ENCODE measurements at regions not wholly inside any gene's neighbourhood (a gene's known extent, or its start where the extent isn't known, plus 50 kb on each side); places are given as distances from the start of the nearest gene placed in this dataset.

GRCh38 chrX:45630078-45630477, 429.4 kb upstream of the DIPK2B start:
- 81% methylated on average over 1 of the region's 1 CpG for WGBS (ENCODE audit: insufficient coverage, low coverage, low lambda C conversion rate, missing lambda C conversion rate)
- Histone ChIP-seq H3K4me1 (no peaks in the 10 kb centered on the region), H3K27me3 (no peaks in the 10 kb centered on the region), H3K9me3 (peaks cover 0 to 6% (median 0%) of the 10 kb centered on the region in 4 donors), H3K4me3 (no peak overlapping the region), H3K36me3 (no peaks in the 10 kb centered on the region), H3K27ac (no peak overlapping the region)
- no peak for DNase-seq
- intact Hi-C loops (cut with DNase I) = no loop called here
- ATAC-seq = no peak
- TF ChIP-seq CTCF (IDR thresholded peaks at IDR 0.05) (no peak), POLR2A (IDR thresholded peaks at IDR 0.05) (no peak)

GRCh38 chrX:45628041-45628440, 427.4 kb upstream of the DIPK2B start:
- no peak overlapping the region for H3K27ac ChIP-seq
- TF ChIP-seq CTCF (IDR thresholded peaks at IDR 0.05) (no peak), POLR2A (IDR thresholded peaks at IDR 0.05) (no peak)
- peaks cover 0 to 6% (median 0%) of the 10 kb centered on the region in 4 donors for H3K9me3 ChIP-seq
- DNase-seq (no peak), ATAC-seq (no peak)
- no peaks in the 10 kb centered on the region for H3K4me1 ChIP-seq
- intact Hi-C loops (cut with DNase I) = no loop called here
- no peaks in the 10 kb centered on the region for H3K27me3 ChIP-seq
- no peak overlapping the region for H3K4me3 ChIP-seq
- no peaks in the 10 kb centered on the region for H3K36me3 ChIP-seq
- 25% methylated on average over 1 of the region's 1 CpG for WGBS (ENCODE audit: insufficient coverage, low coverage, low lambda C conversion rate, missing lambda C conversion rate)

GRCh38 chrX:45623266-45623665, 422.6 kb upstream of the DIPK2B start:
- TF ChIP-seq CTCF (IDR thresholded peaks at IDR 0.05) = no peak
- TF ChIP-seq POLR2A (IDR thresholded peaks at IDR 0.05) = no peak
- H3K9me3 ChIP-seq = no peaks in the 10 kb centered on the region
- DNase-seq = no peak
- peak in 1 of 4 donors; percentile 16 for ATAC-seq
- peaks cover 0 to 9% of the 10 kb centered on the region in 2 donors for H3K27me3 ChIP-seq
- H3K36me3 ChIP-seq = no peaks in the 10 kb centered on the region
- H3K4me3 ChIP-seq = no peak overlapping the region
- no peaks in the 10 kb centered on the region for H3K4me1 ChIP-seq
- H3K27ac ChIP-seq = no peak overlapping the region
- intact Hi-C loops (cut with DNase I) = no loop called here

GRCh38 chrX:45622538-45622937, 421.9 kb upstream of the DIPK2B start:
- Histone ChIP-seq H3K27ac (no peak overlapping the region), H3K9me3 (no peaks in the 10 kb centered on the region), H3K4me3 (no peak overlapping the region), H3K4me1 (no peaks in the 10 kb centered on the region), H3K27me3 (peaks cover 0 to 9% of the 10 kb centered on the region in 2 donors), H3K36me3 (no peaks in the 10 kb centered on the region)
- DNase-seq (no peak), ATAC-seq (no peak)
- intact Hi-C loops (cut with DNase I) = no loop called here
- TF ChIP-seq POLR2A (IDR thresholded peaks at IDR 0.05) (no peak), CTCF (IDR thresholded peaks at IDR 0.05) (no peak)

- Histone ChIP-seq H3K9me3 (no peaks in the 10 kb centered on the region), H3K27ac (no peak overlapping the region), H3K4me1 (no peaks in the 10 kb centered on the region), H3K36me3 (no peaks in the 10 kb centered on the region), H3K4me3 (no peak overlapping the region), H3K27me3 (peaks cover 0 to 9% of the 10 kb centered on the region in 2 donors)
- WGBS (ENCODE audit: insufficient coverage, low coverage, low lambda C conversion rate, missing lambda C conversion rate) = 48% methylated on average over 3 of the region's 3 CpGs
- intact Hi-C loops (cut with DNase I) = no loop called here
- ATAC-seq (no peak), DNase-seq (no peak)
- TF ChIP-seq POLR2A (IDR thresholded peaks at IDR 0.05) (no peak), CTCF (IDR thresholded peaks at IDR 0.05) (no peak)
Observed at GRCh38 chrX:45622042-45622423, 421.4 kb upstream of the DIPK2B start.
